Cardiac muscle cell (in vitro differentiated cells and primary cell): ENCODE measurements at regions not wholly inside any gene's neighbourhood (a gene's known extent, or its start where the extent isn't known, plus 50 kb on each side); places are given as distances from the start of the nearest gene placed in this dataset.

ENCODE experiments used
- DNase-seq, 2 donors: peaks; one replicate each; pipeline versions ENCODE4 v3.0.0 to v3.0.0-alpha.2; 2010 to 2017; ENCODE audit warnings: low read depth in 1 of 2, low spot score in 1 of 2
- H3K27ac ChIP-seq: fragments of 200-600 bp; sonication (generic); 2 replicates; pipeline ENCODE4 v1.5.1; 2016
- H3K27me3 ChIP-seq: fragments of 200-600 bp; sonication (generic); 2 replicates; pipeline ENCODE4 v1.6.0; 2016; ENCODE audit warnings: control low read depth
- H3K36me3 ChIP-seq: fragments of 200-600 bp; sonication (generic); 2 replicates; pipeline ENCODE4 v1.5.1; 2016; ENCODE audit warnings: control low read depth
- H3K4me1 ChIP-seq: fragments of 200-600 bp; sonication (generic); 2 replicates; pipeline ENCODE4 v1.8.1; 2017; ENCODE audit warnings: low read depth, mild to moderate bottlenecking, mixed run types
- H3K4me3 ChIP-seq: fragments of 200-600 bp; sonication (generic); 2 replicates; pipeline ENCODE4 v1.5.1; 2016; ENCODE audit warnings: mild to moderate bottlenecking
- H3K9me3 ChIP-seq: fragments of 200-600 bp; sonication (generic); 2 replicates; pipeline ENCODE4 v1.5.1; 2017; ENCODE audit warnings: low read depth, mild to moderate bottlenecking, control low read depth
- TF ChIP-seq, protein P1 (sequence below): IDR thresholded peaks from 2 replicates; pipeline ENCODE4 v1.5.1; 2012; ENCODE audit warnings: low read depth, mild to moderate bottlenecking, low read length

DNA sequence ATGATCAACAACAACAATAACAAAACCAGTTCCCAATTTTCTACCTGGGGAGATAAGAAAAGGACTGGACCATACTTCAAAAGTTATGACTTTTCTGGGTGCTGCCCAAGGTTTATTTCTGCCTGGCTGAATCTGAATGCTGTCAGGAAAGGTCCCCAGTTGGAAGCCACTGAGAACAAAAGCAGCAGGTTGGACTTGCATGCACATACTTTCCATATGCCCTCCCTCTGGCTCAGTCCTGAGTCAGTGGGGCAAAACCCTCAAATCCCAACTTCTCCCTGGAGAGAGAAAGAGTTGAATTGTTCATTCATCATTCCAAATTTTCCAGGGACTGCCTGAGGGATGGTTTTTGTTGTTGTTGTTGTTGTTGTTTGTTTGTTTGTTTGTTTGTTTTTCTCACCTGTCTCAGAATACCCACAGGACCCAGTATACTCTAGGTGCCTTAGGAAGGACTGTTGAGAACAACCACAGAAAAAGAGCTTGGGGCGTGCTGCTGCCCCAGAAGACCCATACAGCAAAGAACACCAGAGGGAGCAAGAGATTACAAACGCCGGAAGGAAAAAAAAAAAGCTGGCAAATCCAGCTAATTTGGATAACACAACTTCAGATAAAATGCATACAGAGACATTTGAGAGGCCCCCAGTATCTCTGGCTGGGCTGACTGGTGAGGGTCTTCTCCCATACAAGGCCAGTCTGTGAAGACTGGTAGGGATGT, 138.9 kb upstream of the INPP4B start:
- DNase-seq = peak; percentile 24 to 32
- Histone ChIP-seq H3K9me3 (no peaks in the 10 kb centered on the region), H3K27ac (no peak overlapping the region), H3K4me1 (peaks cover 4% of the 10 kb centered on the region), H3K36me3 (no peaks in the 10 kb centered on the region), H3K27me3 (no peaks in the 10 kb centered on the region), H3K4me3 (no peak overlapping the region)
- TF ChIP-seq, protein P1, sequence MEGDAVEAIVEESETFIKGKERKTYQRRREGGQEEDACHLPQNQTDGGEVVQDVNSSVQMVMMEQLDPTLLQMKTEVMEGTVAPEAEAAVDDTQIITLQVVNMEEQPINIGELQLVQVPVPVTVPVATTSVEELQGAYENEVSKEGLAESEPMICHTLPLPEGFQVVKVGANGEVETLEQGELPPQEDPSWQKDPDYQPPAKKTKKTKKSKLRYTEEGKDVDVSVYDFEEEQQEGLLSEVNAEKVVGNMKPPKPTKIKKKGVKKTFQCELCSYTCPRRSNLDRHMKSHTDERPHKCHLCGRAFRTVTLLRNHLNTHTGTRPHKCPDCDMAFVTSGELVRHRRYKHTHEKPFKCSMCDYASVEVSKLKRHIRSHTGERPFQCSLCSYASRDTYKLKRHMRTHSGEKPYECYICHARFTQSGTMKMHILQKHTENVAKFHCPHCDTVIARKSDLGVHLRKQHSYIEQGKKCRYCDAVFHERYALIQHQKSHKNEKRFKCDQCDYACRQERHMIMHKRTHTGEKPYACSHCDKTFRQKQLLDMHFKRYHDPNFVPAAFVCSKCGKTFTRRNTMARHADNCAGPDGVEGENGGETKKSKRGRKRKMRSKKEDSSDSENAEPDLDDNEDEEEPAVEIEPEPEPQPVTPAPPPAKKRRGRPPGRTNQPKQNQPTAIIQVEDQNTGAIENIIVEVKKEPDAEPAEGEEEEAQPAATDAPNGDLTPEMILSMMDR = peak; percentile 36

DNA sequence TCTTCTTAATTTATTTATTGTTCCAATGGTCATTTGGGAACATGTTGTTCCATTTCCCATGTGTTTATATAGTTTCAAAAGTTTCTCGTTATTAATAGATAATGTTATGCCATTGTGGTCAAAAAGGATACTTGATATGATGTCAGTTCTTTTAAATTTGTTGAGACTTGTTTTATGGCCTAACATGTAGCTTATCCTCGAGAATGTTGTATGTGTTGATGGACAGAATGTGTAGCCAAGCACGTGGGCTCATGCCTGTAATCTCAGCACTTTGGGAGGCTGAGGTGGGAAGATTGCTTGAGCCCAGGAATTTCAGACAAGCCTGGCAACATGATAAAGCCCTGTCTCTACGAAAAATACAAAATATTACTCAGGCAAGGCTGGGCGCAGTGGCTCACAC, 168.5 kb upstream of the USP38 start:
- H3K36me3 ChIP-seq = no peaks in the 10 kb centered on the region
- TF ChIP-seq, protein P1 = no peak
- no peaks in the 10 kb centered on the region for H3K9me3 ChIP-seq
- H3K27ac ChIP-seq = no peak overlapping the region
- DNase-seq = no peak
- H3K27me3 ChIP-seq = no peaks in the 10 kb centered on the region
- H3K4me1 ChIP-seq = no peaks in the 10 kb centered on the region
- H3K4me3 ChIP-seq = no peak overlapping the region

DNA sequence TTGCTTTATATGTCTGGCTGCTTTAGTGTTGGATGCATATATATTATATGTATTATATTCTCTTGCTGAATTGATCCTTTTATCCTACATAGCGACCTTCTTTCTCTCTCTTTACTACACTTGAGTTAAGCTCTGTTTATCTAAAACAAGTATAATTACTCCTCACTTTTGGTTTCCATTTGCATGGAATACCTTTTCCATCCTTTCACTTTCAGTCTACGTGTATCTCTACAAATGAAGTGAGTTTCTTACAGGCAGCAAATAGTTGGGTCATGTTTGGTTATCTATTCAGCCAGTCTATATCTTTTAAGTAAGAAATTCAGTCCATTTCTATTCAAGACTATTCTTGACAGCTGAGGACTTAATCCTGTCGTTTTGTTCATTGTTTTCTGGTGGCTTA, 167.5 kb upstream of the USP38 start:
- no peak for DNase-seq
- Histone ChIP-seq H3K36me3 (no peaks in the 10 kb centered on the region), H3K27ac (no peak overlapping the region), H3K27me3 (no peaks in the 10 kb centered on the region), H3K4me3 (no peak overlapping the region), H3K4me1 (no peaks in the 10 kb centered on the region), H3K9me3 (no peaks in the 10 kb centered on the region)
- TF ChIP-seq, protein P1 = no peak

DNA sequence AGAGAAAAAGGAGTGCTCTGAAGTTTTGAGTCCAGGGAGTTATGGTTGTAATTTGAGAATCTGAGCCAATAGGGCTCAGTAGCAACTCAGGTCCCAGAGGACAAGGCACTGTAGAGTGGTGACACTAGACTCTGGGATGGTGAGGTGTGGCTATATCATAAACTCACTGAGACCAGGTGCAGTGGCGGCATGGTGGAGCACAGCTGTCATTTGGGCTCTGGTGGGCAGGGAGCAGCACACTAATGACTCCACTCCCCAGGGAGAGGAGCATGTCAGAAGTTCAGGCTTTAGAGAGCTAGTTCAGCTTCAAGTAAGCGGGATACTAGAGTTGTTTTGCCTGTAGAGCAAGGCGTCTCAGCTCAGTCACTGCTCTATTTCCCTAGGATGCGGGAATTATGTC, 165.4 kb upstream of the USP38 start:
- no peak overlapping the region for H3K4me3 ChIP-seq
- TF ChIP-seq, protein P1 = no peak
- H3K4me1 ChIP-seq = no peaks in the 10 kb centered on the region
- H3K27me3 ChIP-seq = no peaks in the 10 kb centered on the region
- no peak overlapping the region for H3K27ac ChIP-seq
- no peaks in the 10 kb centered on the region for H3K9me3 ChIP-seq
- DNase-seq = no peak
- H3K36me3 ChIP-seq = no peaks in the 10 kb centered on the region

DNA sequence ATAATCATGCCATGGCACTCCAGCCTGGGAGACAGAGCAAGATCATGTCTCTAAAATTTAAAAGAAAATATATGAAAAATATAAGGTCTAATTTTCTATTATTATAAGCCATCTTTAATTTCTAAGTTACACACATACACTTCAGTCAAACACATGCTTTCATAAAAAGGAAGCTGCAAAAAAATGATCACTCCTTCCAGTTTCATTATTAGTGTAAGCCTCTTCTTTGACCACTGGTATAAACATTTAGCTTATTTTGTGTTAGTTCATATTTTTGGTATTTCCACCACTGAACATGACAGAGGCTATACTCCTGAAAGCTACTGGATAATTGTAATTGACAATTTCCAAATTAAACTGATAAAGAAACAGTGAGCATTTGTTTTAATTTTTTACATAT, 163.3 kb upstream of the USP38 start:
- no peak for DNase-seq

More for the DNA sequence above, 163.3 kb upstream of the USP38 start:
- H3K27ac ChIP-seq = no peak overlapping the region
- no peaks in the 10 kb centered on the region for H3K27me3 ChIP-seq
- no peaks in the 10 kb centered on the region for H3K36me3 ChIP-seq
- TF ChIP-seq, protein P1 = no peak
- H3K4me3 ChIP-seq = no peak overlapping the region
- no peaks in the 10 kb centered on the region for H3K9me3 ChIP-seq
- H3K4me1 ChIP-seq = no peaks in the 10 kb centered on the region
